ENCODE measurements at regions not wholly inside any gene's neighbourhood (a gene's known extent, or its start where the extent isn't known, plus 50 kb on each side); places are given as distances from the start of the nearest gene placed in this dataset.

DNA sequence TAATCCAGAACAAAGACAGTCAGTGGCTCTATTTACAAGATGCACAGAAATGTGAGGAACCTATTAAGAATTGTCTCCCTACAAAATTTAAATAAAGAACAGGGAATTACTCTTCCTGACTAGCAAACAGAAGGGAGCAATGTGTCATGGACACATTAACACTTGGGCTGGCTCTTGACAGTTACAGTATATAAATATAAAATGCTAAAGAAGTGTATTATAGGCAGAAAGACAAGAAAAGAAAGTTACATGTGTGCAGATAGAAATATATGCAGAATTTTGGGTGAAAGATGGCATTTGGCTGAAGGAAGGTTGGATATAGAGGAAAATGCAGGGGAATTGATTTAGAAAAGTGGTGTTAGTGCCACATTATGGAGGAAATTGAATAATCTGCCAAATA lies 2257.1 kb upstream of the ACO1 start:
- Histone ChIP-seq H3K9me3 (no peaks in the 10 kb centered on the region), H3K36me3 (no peaks in the 10 kb centered on the region), H3K27ac (no peak overlapping the region), H3K4me3 (no peak overlapping the region), H3K4me1 (no peaks in the 10 kb centered on the region), H3K27me3 (no peaks in the 10 kb centered on the region)
- intact Hi-C loops (cut with DNase I): no loop called here
- DNase-seq (ENCODE audit: low spot score in 2 of 2): no peak
- TF ChIP-seq, protein P1, sequence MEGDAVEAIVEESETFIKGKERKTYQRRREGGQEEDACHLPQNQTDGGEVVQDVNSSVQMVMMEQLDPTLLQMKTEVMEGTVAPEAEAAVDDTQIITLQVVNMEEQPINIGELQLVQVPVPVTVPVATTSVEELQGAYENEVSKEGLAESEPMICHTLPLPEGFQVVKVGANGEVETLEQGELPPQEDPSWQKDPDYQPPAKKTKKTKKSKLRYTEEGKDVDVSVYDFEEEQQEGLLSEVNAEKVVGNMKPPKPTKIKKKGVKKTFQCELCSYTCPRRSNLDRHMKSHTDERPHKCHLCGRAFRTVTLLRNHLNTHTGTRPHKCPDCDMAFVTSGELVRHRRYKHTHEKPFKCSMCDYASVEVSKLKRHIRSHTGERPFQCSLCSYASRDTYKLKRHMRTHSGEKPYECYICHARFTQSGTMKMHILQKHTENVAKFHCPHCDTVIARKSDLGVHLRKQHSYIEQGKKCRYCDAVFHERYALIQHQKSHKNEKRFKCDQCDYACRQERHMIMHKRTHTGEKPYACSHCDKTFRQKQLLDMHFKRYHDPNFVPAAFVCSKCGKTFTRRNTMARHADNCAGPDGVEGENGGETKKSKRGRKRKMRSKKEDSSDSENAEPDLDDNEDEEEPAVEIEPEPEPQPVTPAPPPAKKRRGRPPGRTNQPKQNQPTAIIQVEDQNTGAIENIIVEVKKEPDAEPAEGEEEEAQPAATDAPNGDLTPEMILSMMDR (IDR thresholded peaks at IDR 0.05): no peak

- Histone ChIP-seq H3K4me3 (no peak overlapping the region), H3K27me3 (no peaks in the 10 kb centered on the region), H3K4me1 (no peaks in the 10 kb centered on the region), H3K9me3 (no peaks in the 10 kb centered on the region), H3K36me3 (no peaks in the 10 kb centered on the region), H3K27ac (no peak overlapping the region)
- intact Hi-C loops (cut with DNase I): no loop called here
- DNase-seq (ENCODE audit: low spot score in 2 of 2): no peak
- TF ChIP-seq, protein P1 (IDR thresholded peaks at IDR 0.05): no peak
Measured at GRCh38 chr9:30140407-30140806, 2244.0 kb upstream of the ACO1 start.

- no peak overlapping the region for H3K27ac ChIP-seq
- intact Hi-C loops (cut with DNase I): no loop called here
- no peak for DNase-seq (ENCODE audit: low spot score in 2 of 2)
- no peaks in the 10 kb centered on the region for H3K27me3 ChIP-seq
- no peak overlapping the region for H3K4me3 ChIP-seq
- TF ChIP-seq, protein P1 (IDR thresholded peaks at IDR 0.05): no peak
- H3K36me3 ChIP-seq: no peaks in the 10 kb centered on the region
- H3K9me3 ChIP-seq: no peaks in the 10 kb centered on the region
- no peaks in the 10 kb centered on the region for H3K4me1 ChIP-seq
Measured at GRCh38 chr9:30160570-30160969, 2223.9 kb upstream of the ACO1 start.

DNA sequence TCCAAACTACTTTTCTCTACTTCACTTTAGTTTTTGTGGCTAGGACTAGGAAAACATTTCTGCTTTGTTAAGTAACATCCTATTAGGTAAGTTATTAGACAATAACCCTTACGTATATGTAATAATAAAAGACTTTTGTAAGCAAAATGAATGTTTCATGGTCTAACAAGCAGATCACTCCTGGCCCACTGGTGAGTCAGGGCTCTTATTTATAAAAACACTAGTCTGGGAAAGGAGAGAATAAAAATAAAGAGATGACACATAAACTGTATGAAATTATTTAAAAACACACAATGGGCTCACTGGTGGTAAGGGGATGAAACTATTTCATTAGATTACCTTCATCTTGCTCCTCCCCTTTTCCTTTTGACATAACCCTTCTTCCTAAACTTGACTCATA lies 2212.2 kb upstream of the ACO1 start:
- intact Hi-C loops (cut with DNase I): no loop called here
- DNase-seq (ENCODE audit: low spot score in 2 of 2): no peak
- H3K4me3 ChIP-seq: no peak overlapping the region
- H3K27me3 ChIP-seq: no peaks in the 10 kb centered on the region
- H3K4me1 ChIP-seq: no peaks in the 10 kb centered on the region
- H3K36me3 ChIP-seq: no peaks in the 10 kb centered on the region
- no peaks in the 10 kb centered on the region for H3K9me3 ChIP-seq
- no peak overlapping the region for H3K27ac ChIP-seq
- TF ChIP-seq, protein P1 (IDR thresholded peaks at IDR 0.05): no peak

DNA sequence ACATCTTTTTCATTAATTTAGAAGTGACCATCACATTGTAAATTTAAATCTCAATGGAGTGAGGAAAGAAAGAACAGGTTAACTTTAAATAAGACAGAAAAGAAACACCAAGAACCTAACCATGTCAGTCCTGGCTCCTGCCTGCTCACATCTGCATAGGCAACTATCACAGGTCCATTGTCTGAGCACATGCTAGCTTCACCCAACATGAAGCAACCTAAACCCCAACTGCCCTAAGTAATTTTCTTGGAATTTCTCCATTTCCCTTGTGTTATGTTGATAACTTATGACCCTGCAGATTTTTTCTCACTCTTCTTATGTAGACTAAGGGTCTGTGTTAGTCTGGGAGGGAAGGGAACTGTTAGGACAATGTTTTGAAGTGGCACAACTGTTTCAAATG lies 2205.8 kb upstream of the ACO1 start:
- DNase-seq (ENCODE audit: low spot score in 2 of 2): no peak
- no peak overlapping the region for H3K4me3 ChIP-seq
- H3K27ac ChIP-seq: no peak overlapping the region
- no peaks in the 10 kb centered on the region for H3K4me1 ChIP-seq
- no peaks in the 10 kb centered on the region for H3K9me3 ChIP-seq
- TF ChIP-seq, protein P1 (IDR thresholded peaks at IDR 0.05): no peak
- H3K27me3 ChIP-seq: no peaks in the 10 kb centered on the region
- H3K36me3 ChIP-seq: no peaks in the 10 kb centered on the region
- intact Hi-C loops (cut with DNase I): no loop called here

DNA sequence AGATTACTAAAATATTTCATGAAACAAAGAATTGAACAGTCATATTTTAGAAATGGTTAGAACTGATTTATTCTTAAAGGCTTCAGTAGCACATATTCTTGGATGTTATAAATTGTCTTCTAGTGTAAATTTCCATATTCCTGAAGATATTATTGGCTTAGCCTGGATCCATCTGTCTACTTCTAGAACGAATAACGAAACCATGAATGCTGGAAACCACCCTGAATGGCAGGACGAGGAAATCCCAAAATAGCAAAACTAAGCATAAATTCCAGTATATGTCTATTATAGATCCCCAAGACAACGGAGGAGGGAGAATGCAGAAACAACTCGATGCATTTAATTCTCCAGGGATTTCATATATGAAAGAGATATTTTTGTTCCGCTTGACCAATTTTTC lies 2191.0 kb upstream of the ACO1 start:
- Histone ChIP-seq H3K27me3 (no peaks in the 10 kb centered on the region), H3K27ac (no peak overlapping the region), H3K4me1 (no peaks in the 10 kb centered on the region), H3K4me3 (no peak overlapping the region), H3K9me3 (no peaks in the 10 kb centered on the region), H3K36me3 (no peaks in the 10 kb centered on the region)
- TF ChIP-seq, protein P1 (IDR thresholded peaks at IDR 0.05): no peak
- intact Hi-C loops (cut with DNase I): no loop called here
- DNase-seq (ENCODE audit: low spot score in 2 of 2): no peak

Measured in ascending aorta (tissue), 2 donors.